ENCODE measurements at regions not wholly inside any gene's neighbourhood (a gene's known extent, or its start where the extent isn't known, plus 50 kb on each side); places are given as distances from the start of the nearest gene placed in this dataset.
A peak's percentile ranks its signal among the peaks of the same experiment; 100 is the strongest.

DNA sequence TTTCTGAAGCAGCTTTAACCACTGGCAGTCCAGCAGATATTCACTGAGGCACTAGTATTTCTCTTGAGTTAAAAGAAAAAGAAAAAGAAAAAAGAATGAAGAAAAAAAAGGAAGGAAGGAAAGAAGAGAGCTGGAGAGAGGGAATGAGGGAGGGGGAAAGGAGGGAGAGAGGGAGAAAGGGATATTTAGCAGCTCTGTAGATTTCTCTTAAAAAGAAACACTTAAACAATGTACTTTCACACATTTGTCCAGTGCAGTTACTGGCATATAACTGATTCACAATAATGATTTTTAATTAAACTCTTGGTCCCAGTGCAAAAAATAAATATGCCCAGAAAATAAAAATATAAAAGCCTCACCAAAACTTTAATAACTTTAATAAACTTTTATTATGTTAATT is 386.4 kb downstream of the KCNJ2 start:
- ChIA-PET CTCF (interaction anchor here (1.5 to 5.1 kb wide), 3 partner anchors 67 to 987 kb away, joined by 7 to 65 read pairs (median 43); no protein-coding TSS in a partner anchor), POLR2A (no interaction called here)
- H3K79me2 ChIP-seq (ENCODE audit: control insufficient read depth, insufficient read depth, low read length): no peaks in the 10 kb centered on the region
- no peaks in the 10 kb centered on the region for H4K20me1 ChIP-seq (replicated peaks; ENCODE audit: control insufficient read depth, extremely low read depth, insufficient read depth, low read length)
- H3K27ac ChIP-seq (ENCODE audit: insufficient read depth, low read depth, low read length): no peak overlapping the region
- H3K4me3 ChIP-seq (replicated peaks in 1 of 3; ENCODE audit: insufficient read depth in 1 of 3, low read depth in 1 of 3, low read length in 3 of 3): no peak overlapping the region
- no TSS peak for BruUV-seq (replicated peaks)
- intact Hi-C loops (cut with micrococcal nuclease) (loop anchor here (1.0 to 10.0 kb wide), 4 partner anchors 523 to 1141 kb away; partner anchors contain the start of gene MAP2K6), dilution Hi-C loops (cut with MboI; ENCODE audit: extremely low pct_ligation_motif_present, low sequenced_read_pairs) (no loop called here)
- no peaks in the 10 kb centered on the region for H3K9me1 ChIP-seq (replicated peaks; ENCODE audit: control insufficient read depth, extremely low read depth, insufficient read depth, low read length)
- peaks cover 19% of the 10 kb centered on the region for H3K4me1 ChIP-seq (ENCODE audit: control insufficient read depth, extremely low read depth, insufficient read depth, low read length)
- H3K9ac ChIP-seq (replicated peaks; ENCODE audit: extremely low read depth, insufficient read depth, low read length): no peak overlapping the region
- DNase-seq (ENCODE audit: low read depth, low spot score) (no peak), FAIRE-seq (no peak)
- no peaks in the 10 kb centered on the region for H3K27me3 ChIP-seq (ENCODE audit: control insufficient read depth in 2 of 2, insufficient read depth in 2 of 2, low read length in 2 of 2)
- TF ChIP-seq GATA2 (IDR thresholded peaks at IDR 0.05; ENCODE audit: insufficient read depth, insufficient read length, low read depth, low read length): no peak
- no peak for TF ChIP-seq POLR2A (IDR thresholded peaks at IDR 0.05; ENCODE audit: low read depth, low read length)
- no peak for TF ChIP-seq POLR2AphosphoS5 (IDR thresholded peaks at IDR 0.05; ENCODE audit: insufficient read depth, low read depth, low read length)
- H3K36me3 ChIP-seq (ENCODE audit: control insufficient read depth in 2 of 2, extremely low read depth in 1 of 2, insufficient read depth in 2 of 2, low read length in 2 of 2): no peaks in the 10 kb centered on the region
- no peak overlapping the region for H2AFZ ChIP-seq (ENCODE audit: low read depth, low read length)
- H3K4me2 ChIP-seq (ENCODE audit: insufficient read depth, low read length): no peak overlapping the region
- H3K9me3 ChIP-seq (replicated peaks; ENCODE audit: control insufficient read depth, insufficient read depth, low read length): no peaks in the 10 kb centered on the region

- Histone ChIP-seq H2AFZ (ENCODE audit: low read depth, low read length) (peak overlapping the region; percentile 33), H3K36me3 (ENCODE audit: control insufficient read depth in 2 of 2, extremely low read depth in 1 of 2, insufficient read depth in 2 of 2, low read length in 2 of 2) (no peaks in the 10 kb centered on the region), H3K9me1 (replicated peaks; ENCODE audit: control insufficient read depth, extremely low read depth, insufficient read depth, low read length) (no peaks in the 10 kb centered on the region), H3K79me2 (ENCODE audit: control insufficient read depth, insufficient read depth, low read length) (no peaks in the 10 kb centered on the region), H3K4me2 (ENCODE audit: insufficient read depth, low read length) (peak overlapping the region; percentile 78), H3K4me3 (replicated peaks in 1 of 3; ENCODE audit: insufficient read depth in 1 of 3, low read depth in 1 of 3, low read length in 3 of 3) (no peak overlapping the region), H3K9me3 (replicated peaks; ENCODE audit: control insufficient read depth, insufficient read depth, low read length) (no peaks in the 10 kb centered on the region), H4K20me1 (replicated peaks; ENCODE audit: control insufficient read depth, extremely low read depth, insufficient read depth, low read length) (no peaks in the 10 kb centered on the region), H3K27ac (ENCODE audit: insufficient read depth, low read depth, low read length) (peak overlapping the region; percentile 82), H3K4me1 (ENCODE audit: control insufficient read depth, extremely low read depth, insufficient read depth, low read length) (peaks cover 28% of the 10 kb centered on the region), H3K9ac (replicated peaks; ENCODE audit: extremely low read depth, insufficient read depth, low read length) (peak overlapping the region; percentile 42), H3K27me3 (ENCODE audit: control insufficient read depth in 2 of 2, insufficient read depth in 2 of 2, low read length in 2 of 2) (no peaks in the 10 kb centered on the region)
- peak; percentile 78 for FAIRE-seq
- DNase-seq (ENCODE audit: low read depth, low spot score): peak; percentile 90
- ChIA-PET CTCF (interaction anchor here (0.7 to 1.6 kb wide), 5 partner anchors 39 to 1033 kb away, joined by 3 to 4 read pairs (median 3); no protein-coding TSS in a partner anchor), POLR2A (no interaction called here)
- dilution Hi-C loops (cut with MboI; ENCODE audit: extremely low pct_ligation_motif_present, low sequenced_read_pairs) (no loop called here), intact Hi-C loops (cut with micrococcal nuclease) (loop anchor here (5.0 to 10.0 kb wide), 3 partner anchors 527 to 1144 kb away; partner anchors contain the start of gene MAP2K6)
- TF ChIP-seq, protein P1, sequence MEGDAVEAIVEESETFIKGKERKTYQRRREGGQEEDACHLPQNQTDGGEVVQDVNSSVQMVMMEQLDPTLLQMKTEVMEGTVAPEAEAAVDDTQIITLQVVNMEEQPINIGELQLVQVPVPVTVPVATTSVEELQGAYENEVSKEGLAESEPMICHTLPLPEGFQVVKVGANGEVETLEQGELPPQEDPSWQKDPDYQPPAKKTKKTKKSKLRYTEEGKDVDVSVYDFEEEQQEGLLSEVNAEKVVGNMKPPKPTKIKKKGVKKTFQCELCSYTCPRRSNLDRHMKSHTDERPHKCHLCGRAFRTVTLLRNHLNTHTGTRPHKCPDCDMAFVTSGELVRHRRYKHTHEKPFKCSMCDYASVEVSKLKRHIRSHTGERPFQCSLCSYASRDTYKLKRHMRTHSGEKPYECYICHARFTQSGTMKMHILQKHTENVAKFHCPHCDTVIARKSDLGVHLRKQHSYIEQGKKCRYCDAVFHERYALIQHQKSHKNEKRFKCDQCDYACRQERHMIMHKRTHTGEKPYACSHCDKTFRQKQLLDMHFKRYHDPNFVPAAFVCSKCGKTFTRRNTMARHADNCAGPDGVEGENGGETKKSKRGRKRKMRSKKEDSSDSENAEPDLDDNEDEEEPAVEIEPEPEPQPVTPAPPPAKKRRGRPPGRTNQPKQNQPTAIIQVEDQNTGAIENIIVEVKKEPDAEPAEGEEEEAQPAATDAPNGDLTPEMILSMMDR (IDR thresholded peaks at IDR 0.05; ENCODE audit: extremely low read depth in 1 of 2, insufficient read depth in 1 of 2, low read depth in 1 of 2, low read length in 2 of 2): no peak
- TF ChIP-seq POLR2AphosphoS5 (IDR thresholded peaks at IDR 0.05; ENCODE audit: insufficient read depth, low read depth, low read length): peak; percentile 89
- TF ChIP-seq GATA2 (IDR thresholded peaks at IDR 0.05; ENCODE audit: insufficient read depth, insufficient read length, low read depth, low read length): peak; percentile 94
- TF ChIP-seq EZH2 (IDR thresholded peaks at IDR 0.05; ENCODE audit: borderline replicate concordance, low read depth, low read length, severe bottlenecking): no peak
- peak; percentile 40 for TF ChIP-seq FOS (IDR thresholded peaks at IDR 0.05; ENCODE audit: borderline replicate concordance, insufficient read depth, low read length)
- TF ChIP-seq MAX (IDR thresholded peaks at IDR 0.05; ENCODE audit: insufficient read depth, insufficient read length): peak; percentile 15
- peak; percentile 85 for TF ChIP-seq JUN (IDR thresholded peaks at IDR 0.05; ENCODE audit: borderline replicate concordance, insufficient read depth, insufficient read length, low read depth)
- TF ChIP-seq MYC (IDR thresholded peaks at IDR 0.05; ENCODE audit: low read depth, low read length): no peak
- TF ChIP-seq POLR2A (IDR thresholded peaks at IDR 0.05; ENCODE audit: low read depth, low read length): peak; percentile 49
- no TSS peak for BruUV-seq (replicated peaks)
These were observed 389.5 kb downstream of the KCNJ2 start for GRCh38 chr17:70558821-70559220.

All from endothelial cell of umbilical vein (primary cell).